ENCODE measurements at regions not wholly inside any gene's neighbourhood (a gene's known extent, or its start where the extent isn't known, plus 50 kb on each side); places are given as distances from the start of the nearest gene placed in this dataset.
"Not testable (repeated sequence)": the region's sequence is repeated elsewhere in the genome, so short reads cannot be mapped to it uniquely, and the experiment has no call there.

GRCh38 chr9:104991144-104991953, 63.4 kb upstream of the ABCA1 start:
- Histone ChIP-seq H4K20me1 (no peaks in the 10 kb centered on the region), H3K36me3 (no peaks in the 10 kb centered on the region), H3K4me2 (peak overlapping the region; percentile 84), H3K4me1 (peaks cover 71% of the 10 kb centered on the region), H3K9ac (peak overlapping the region; percentile 93), H3K9me3 (no peaks in the 10 kb centered on the region), H3K4me3 (peak overlapping the region; percentile 64), H3K27me3 (no peaks in the 10 kb centered on the region), H3K27ac (peak overlapping the region; percentile 99)
- peak; percentile 47; the same call in 1 of the 2 replicates for TF ChIP-seq Cebpa-rat (IDR thresholded peaks at IDR 0.05)

DNA sequence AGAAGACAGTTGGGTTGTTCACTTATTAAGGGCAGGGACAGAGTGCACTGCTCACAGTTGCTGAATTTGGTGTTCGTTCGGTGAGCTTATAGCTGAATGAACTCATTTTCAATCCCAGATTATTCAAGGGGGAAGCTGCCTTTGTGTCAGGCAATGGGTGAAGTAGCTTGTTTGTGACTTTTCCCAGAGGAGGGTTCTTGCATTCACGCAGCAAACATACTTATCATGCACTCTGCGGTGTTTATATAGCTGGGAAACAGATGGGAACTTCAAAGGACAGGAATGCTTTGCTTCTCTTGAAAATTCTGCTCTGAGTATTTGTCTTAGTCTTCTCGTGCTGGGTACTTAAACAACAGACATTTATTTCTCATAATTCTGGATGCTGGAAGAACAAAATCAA, 64.7 kb upstream of the ABCA1 start:
- no peaks in the 10 kb centered on the region for H3K36me3 ChIP-seq
- no peak overlapping the region; the same call in 1 of the 2 replicates for H3K4me3 ChIP-seq
- H3K27ac ChIP-seq, result peak overlapping the region; percentile 99
- H3K4me1 ChIP-seq, result peaks cover 67% of the 10 kb centered on the region
- no peaks in the 10 kb centered on the region for H4K20me1 ChIP-seq
- peak overlapping the region; percentile 59; the same call in 1 of the 2 replicates for H3K9ac ChIP-seq
- no peaks in the 10 kb centered on the region for H3K27me3 ChIP-seq
- peak overlapping the region; percentile 84 for H3K4me2 ChIP-seq
- TF ChIP-seq Cebpa-rat (IDR thresholded peaks at IDR 0.05), result no peak
- no peaks in the 10 kb centered on the region for H3K9me3 ChIP-seq

- Histone ChIP-seq H3K4me3 (peak overlapping the region; percentile 26), H3K9ac (peak overlapping the region; percentile 59)
- no peak for TF ChIP-seq Cebpa-rat (IDR thresholded peaks at IDR 0.05)
Measured at GRCh38 chr9:104993291-104993963, 65.5 kb upstream of the ABCA1 start.

GRCh38 chr9:104997536-104997935, 69.6 kb upstream of the ABCA1 start:
- no peaks in the 10 kb centered on the region for H3K36me3 ChIP-seq
- no peak for TF ChIP-seq Cebpa-rat (IDR thresholded peaks at IDR 0.05)
- H3K4me2 ChIP-seq, result no peak overlapping the region
- H3K27me3 ChIP-seq, result no peaks in the 10 kb centered on the region
- H3K9ac ChIP-seq, result no peak overlapping the region
- peaks cover 32% of the 10 kb centered on the region for H3K4me1 ChIP-seq
- no peak overlapping the region for H3K27ac ChIP-seq
- H3K9me3 ChIP-seq, result no peaks in the 10 kb centered on the region
- no peaks in the 10 kb centered on the region for H4K20me1 ChIP-seq
- no peak overlapping the region for H3K4me3 ChIP-seq

More at GRCh38 chr9:104993291-104993963, 65.5 kb upstream of the ABCA1 start:
- Histone ChIP-seq H3K27me3 (no peaks in the 10 kb centered on the region), H3K27ac (peak overlapping the region; percentile 99), H3K9me3 (no peaks in the 10 kb centered on the region), H3K36me3 (no peaks in the 10 kb centered on the region), H3K4me2 (peak overlapping the region; percentile 84), H4K20me1 (no peaks in the 10 kb centered on the region), H3K4me1 (peaks cover 65% of the 10 kb centered on the region)

GRCh38 chr9:104999136-104999535, 71.2 kb upstream of the ABCA1 start:
- H3K36me3 ChIP-seq, result no peaks in the 10 kb centered on the region
- no peaks in the 10 kb centered on the region for H4K20me1 ChIP-seq
- H3K4me2 ChIP-seq, result no peak overlapping the region
- H3K4me3 ChIP-seq, result no peak overlapping the region
- H3K9ac ChIP-seq, result no peak overlapping the region
- H3K27me3 ChIP-seq, result no peaks in the 10 kb centered on the region
- no peak for TF ChIP-seq Cebpa-rat (IDR thresholded peaks at IDR 0.05)
- H3K4me1 ChIP-seq, result peaks cover 16% of the 10 kb centered on the region
- H3K9me3 ChIP-seq, result no peaks in the 10 kb centered on the region
- H3K27ac ChIP-seq, result no peak overlapping the region

GRCh38 chr9:105000529-105000928, 72.6 kb upstream of the ABCA1 start:
- H3K9ac ChIP-seq, H4K20me1 ChIP-seq, H3K4me2 ChIP-seq: not testable (repeated sequence)

GRCh38 chr9:105004466-105005090, 76.6 kb upstream of the ABCA1 start:
- H3K9me3 ChIP-seq, result no peaks in the 10 kb centered on the region
- H3K27ac ChIP-seq, result no peak overlapping the region
- TF ChIP-seq Cebpa-rat (IDR thresholded peaks at IDR 0.05), result no peak
- H4K20me1 ChIP-seq, result no peaks in the 10 kb centered on the region
- H3K4me2 ChIP-seq, result no peak overlapping the region
- H3K9ac ChIP-seq, result no peak overlapping the region
- H3K4me3 ChIP-seq, result no peak overlapping the region
- no peaks in the 10 kb centered on the region for H3K4me1 ChIP-seq
- H3K36me3 ChIP-seq, result no peaks in the 10 kb centered on the region
- no peaks in the 10 kb centered on the region for H3K27me3 ChIP-seq

More at GRCh38 chr9:105000529-105000928, 72.6 kb upstream of the ABCA1 start:
- not testable (repeated sequence) for H3K36me3 ChIP-seq, H3K4me3 ChIP-seq, H3K27me3 ChIP-seq, H3K9me3 ChIP-seq, H3K4me1 ChIP-seq, H3K27ac ChIP-seq

DNA sequence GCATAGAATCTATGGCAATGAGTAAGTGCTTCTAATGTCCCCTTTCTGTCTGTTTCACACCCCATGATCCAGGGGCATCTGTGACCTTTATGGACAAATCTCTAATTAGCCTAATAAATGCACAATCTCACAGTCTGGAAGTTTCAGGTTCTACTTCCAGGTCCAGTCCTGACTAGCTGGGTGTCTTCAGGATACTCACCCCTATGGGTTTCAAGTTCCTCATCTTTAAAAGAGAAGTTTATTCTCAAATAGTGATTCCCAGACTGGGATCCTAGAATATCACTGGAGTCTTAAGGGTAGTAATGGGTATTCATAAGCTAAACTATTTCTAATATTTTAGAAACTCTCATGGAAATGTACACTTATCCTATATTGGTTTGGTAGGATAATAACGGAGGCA, 77.2 kb upstream of the ABCA1 start:
- H3K4me3 ChIP-seq, result no peak overlapping the region
- no peak overlapping the region for H3K9ac ChIP-seq
- H3K27me3 ChIP-seq, result no peaks in the 10 kb centered on the region
- no peaks in the 10 kb centered on the region for H3K4me1 ChIP-seq
- no peaks in the 10 kb centered on the region for H3K36me3 ChIP-seq
- H4K20me1 ChIP-seq, result no peaks in the 10 kb centered on the region
- H3K4me2 ChIP-seq, result no peak overlapping the region
- H3K27ac ChIP-seq, result no peak overlapping the region
- no peak for TF ChIP-seq Cebpa-rat (IDR thresholded peaks at IDR 0.05)
- H3K9me3 ChIP-seq, result no peaks in the 10 kb centered on the region

GRCh38 chr9:105006514-105006913, 78.6 kb upstream of the ABCA1 start:
- Histone ChIP-seq H3K9me3 (no peaks in the 10 kb centered on the region), H3K27ac (no peak overlapping the region), H3K4me3 (no peak overlapping the region), H3K9ac (no peak overlapping the region), H3K4me1 (no peaks in the 10 kb centered on the region), H3K27me3 (no peaks in the 10 kb centered on the region), H3K4me2 (no peak overlapping the region), H4K20me1 (no peaks in the 10 kb centered on the region), H3K36me3 (no peaks in the 10 kb centered on the region)
- no peak for TF ChIP-seq Cebpa-rat (IDR thresholded peaks at IDR 0.05)

- Histone ChIP-seq H3K36me3 (no peaks in the 10 kb centered on the region), H3K4me3 (no peak overlapping the region), H3K9ac (no peak overlapping the region), H3K4me1 (peaks cover 2% of the 10 kb centered on the region; the same call in 1 of the 2 replicates), H3K27ac (no peak overlapping the region), H3K4me2 (no peak overlapping the region), H3K27me3 (no peaks in the 10 kb centered on the region), H4K20me1 (no peaks in the 10 kb centered on the region), H3K9me3 (no peaks in the 10 kb centered on the region)
- TF ChIP-seq Cebpa-rat (IDR thresholded peaks at IDR 0.05), result no peak
Measured at GRCh38 chr9:105007143-105007542, 79.2 kb upstream of the ABCA1 start.

DNA sequence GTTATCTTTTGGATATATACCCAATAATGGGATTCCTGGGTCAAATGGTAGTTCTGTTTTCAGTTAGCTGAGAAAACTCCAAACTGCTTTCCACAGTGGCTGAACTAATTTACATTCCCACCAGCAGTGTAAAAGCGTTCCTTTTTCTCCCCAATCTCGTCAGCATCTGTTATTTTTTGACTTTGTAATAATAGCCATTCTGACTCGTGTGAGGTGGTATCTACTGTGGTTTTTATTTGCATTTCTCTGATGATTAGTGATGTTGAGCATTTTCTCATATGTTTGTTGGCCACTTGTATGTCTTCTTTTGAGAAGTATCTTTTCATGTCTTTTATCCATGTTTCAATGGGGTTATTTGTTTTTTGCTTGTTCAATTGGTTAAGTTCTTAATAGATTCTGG, 82.1 kb upstream of the ABCA1 start:
- H3K9me3 ChIP-seq, H3K36me3 ChIP-seq, H3K27ac ChIP-seq, H3K4me3 ChIP-seq, H3K27me3 ChIP-seq, H3K4me2 ChIP-seq, H3K9ac ChIP-seq, H3K4me1 ChIP-seq, H4K20me1 ChIP-seq: not testable (repeated sequence)
